ENCODE measurements at regions not wholly inside any gene's neighbourhood (a gene's known extent, or its start where the extent isn't known, plus 50 kb on each side); places are given as distances from the start of the nearest gene placed in this dataset.

- TF ChIP-seq CTCF (conservative IDR thresholded peaks at IDR 0.05; ENCODE audit: low read length) (no peak), EZH2phosphoT487 (IDR thresholded peaks at IDR 0.05; ENCODE audit: borderline replicate concordance, low read depth, low read length) (no peak)
These were observed 74.9 kb upstream of the IRF2BP2 start for GRCh38 chr1:234684856-234685255.

Measured in OCI-LY7 (cell line).